ENCODE measurements at regions not wholly inside any gene's neighbourhood (a gene's known extent, or its start where the extent isn't known, plus 50 kb on each side); places are given as distances from the start of the nearest gene placed in this dataset.

- H3K4me3 ChIP-seq (ENCODE audit: low read depth, low read length): no peak overlapping the region
These were observed 846.4 kb downstream of the DCDC2C start for GRCh38 chr2:4549666-4550210.

GRCh38 chr2:4551691-4552474, 848.5 kb downstream of the DCDC2C start:
- H3K4me3 ChIP-seq (ENCODE audit: low read depth, low read length): no peak overlapping the region

DNA sequence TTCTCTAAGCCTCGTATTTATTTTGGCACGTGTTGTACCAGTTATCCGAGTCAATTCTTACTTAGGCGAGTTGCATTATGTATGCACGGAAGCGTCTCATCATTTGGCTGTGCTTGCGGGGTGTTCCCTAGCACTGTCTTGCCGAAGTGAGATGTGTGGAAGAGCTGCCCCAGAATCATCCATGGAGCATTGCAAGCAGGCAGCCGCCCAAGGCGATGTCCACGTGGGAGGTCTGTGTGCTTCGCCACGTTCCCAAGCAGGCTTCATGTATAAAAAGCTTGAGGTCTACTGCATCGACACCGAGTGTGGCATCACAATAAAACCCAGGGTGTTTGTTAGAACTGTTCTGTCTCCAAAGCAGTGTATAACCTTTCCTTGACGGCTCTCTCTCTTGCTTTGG, 849.9 kb downstream of the DCDC2C start:
- no peak overlapping the region for H3K4me3 ChIP-seq (ENCODE audit: low read depth, low read length)

- no peak overlapping the region for H3K4me3 ChIP-seq (ENCODE audit: low read depth, low read length)
These were observed 852.9 kb downstream of the DCDC2C start for GRCh38 chr2:4556135-4556896.

DNA sequence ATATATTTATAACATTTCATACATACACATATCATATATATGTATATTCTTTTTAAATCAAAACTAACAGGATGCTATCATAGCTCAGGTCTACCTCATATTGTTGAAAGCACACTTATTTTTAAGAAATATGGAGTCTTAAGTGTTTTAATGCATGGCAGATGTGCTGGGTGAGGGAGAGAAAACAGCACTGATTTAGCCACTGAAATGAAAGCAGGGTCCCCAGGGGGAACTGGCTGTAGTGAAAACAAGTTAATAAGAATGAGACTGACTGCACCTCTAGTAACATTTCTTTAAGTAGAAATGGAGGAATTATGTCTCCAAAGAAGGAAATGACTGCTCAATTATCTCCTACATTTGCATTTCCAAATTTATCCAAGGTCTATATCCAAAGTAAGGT, 857.8 kb downstream of the DCDC2C start:
- no peak overlapping the region for H3K4me3 ChIP-seq (ENCODE audit: low read depth, low read length)

DNA sequence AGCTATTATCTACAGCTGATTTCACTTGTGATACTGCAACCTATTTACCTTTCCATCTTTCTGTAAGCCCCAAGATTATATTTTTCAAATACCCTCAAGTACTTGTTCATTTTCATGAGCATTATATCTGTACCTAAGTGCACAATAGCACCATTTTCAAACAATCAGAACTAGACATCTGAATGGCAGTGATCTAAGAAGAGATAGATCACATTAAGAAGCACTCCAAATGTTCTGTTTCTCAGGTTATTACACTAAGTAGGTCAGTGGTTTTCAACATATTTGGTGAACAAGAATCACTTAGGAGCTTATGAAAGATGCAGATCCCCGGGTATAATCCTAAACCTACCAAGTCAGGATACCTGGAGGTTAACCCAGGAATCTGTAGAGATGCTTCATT, 872.7 kb downstream of the DCDC2C start:
- H3K4me3 ChIP-seq (ENCODE audit: low read depth, low read length): no peak overlapping the region

DNA sequence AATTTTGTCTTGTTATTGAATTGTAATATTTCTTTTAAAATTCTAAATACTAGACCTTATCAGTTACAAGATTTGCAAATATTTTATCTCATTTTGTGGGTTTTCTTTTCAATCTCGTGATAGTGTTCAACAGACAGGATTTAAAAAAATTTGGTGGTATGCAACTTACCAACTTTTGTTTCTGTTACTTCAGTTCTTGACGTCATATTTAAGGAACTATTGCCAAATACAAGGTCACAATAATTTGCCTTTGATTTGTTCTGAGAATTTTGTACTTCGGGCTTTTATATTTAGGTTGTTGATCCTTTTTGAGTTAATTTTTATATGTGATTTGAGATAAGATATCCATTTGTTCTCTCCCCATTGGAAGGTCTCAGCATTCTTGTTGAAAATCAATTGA, 876.6 kb downstream of the DCDC2C start:
- H3K4me3 ChIP-seq (ENCODE audit: low read depth, low read length): no peak overlapping the region

- H3K4me3 ChIP-seq (ENCODE audit: low read depth, low read length): no peak overlapping the region
These were observed 881.8 kb downstream of the DCDC2C start for GRCh38 chr2:4585057-4585635.

- no peak overlapping the region for H3K4me3 ChIP-seq (ENCODE audit: low read depth, low read length)
These were observed 885.2 kb downstream of the DCDC2C start for GRCh38 chr2:4588606-4589005.

DNA sequence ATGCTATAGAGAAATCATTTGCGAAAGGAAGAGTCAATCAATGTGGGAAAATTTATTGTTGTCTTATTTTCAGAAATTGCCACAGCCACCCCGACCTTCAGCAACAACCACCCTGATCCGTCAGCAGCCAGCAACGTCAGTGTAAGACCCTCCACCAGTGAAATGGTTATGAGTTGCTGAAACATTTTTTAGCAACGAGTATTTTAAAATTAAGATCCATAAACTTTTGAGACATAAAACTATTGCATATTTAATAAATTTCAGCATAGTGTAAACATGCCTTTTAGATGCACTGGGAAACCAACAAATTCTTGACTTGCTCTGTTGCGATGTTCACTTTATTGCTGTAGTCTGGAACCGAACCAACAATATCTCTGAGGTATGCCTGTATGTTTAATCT, 887.9 kb downstream of the DCDC2C start:
- H3K4me3 ChIP-seq (ENCODE audit: low read depth, low read length): no peak overlapping the region

- no peak overlapping the region for H3K4me3 ChIP-seq (ENCODE audit: low read depth, low read length)
These were observed 894.0 kb downstream of the DCDC2C start for GRCh38 chr2:4597400-4597799.

DNA sequence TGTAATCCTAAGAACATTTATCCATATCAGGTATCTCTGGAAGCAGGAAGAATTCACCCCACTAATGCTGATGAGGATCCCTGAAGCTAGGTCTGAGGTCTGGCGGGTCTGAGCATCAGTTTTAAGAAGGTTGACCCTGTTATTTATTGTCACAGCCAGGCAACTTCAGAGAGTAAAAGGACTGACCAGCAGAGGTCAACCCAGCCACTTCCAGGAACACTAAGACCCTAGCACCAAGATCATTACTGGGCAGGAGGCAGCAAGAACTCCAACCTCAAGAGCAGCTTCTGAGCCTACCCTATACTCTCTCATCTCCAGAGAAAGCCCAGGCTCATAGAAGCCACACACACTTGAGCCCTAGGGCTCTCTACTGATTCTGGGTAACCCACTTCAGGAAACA, 901.4 kb downstream of the DCDC2C start:
- H3K4me3 ChIP-seq (ENCODE audit: low read depth, low read length): no peak overlapping the region

DNA sequence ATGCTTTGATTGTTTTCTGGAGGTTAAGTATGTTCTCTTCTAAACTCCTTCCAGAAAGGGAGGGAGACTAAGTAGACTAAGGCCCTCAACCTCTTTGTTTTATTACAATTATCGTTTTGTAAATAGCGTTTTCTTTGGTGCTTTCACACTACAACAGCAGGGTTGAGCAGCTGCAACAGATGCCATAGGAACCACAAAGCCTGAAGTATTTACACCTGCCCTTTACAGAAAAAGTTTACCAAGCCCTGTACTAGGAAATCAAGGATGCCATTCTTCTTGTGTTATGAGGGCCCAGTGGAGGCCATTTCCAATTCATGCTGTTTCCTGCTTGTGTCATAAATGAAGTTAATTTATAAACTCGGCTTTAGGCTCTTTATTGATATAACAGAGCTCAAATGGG, 914.8 kb downstream of the DCDC2C start:
- H3K4me3 ChIP-seq (ENCODE audit: low read depth, low read length): no peak overlapping the region

DNA sequence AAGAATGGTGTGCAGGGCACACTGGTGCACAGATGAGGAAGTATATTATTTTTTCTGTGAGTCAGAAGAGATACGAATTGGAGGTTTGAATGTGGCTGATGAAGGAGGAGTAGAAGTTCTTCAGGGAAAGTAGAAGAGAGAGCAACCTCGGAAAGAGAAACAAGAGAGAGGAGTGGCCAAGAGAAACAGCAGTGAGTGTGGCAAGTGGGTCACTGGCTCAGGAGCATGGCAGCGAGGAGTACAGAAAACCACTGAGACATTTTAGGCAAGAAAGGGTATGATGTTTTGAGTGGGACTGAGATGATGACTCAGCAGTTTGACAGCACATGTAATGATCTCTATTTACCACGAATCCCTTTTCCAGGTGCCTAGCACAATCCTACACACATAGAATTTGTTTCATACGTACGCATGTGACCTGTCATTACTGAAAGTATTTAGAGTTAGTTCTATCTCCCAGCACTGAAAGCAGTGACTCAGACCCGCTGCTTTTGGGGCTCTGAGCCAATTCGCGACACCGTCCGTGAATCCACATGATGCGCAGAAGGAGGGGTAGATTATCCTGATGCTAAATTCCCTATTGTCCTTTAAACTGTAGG, 915.4 kb downstream of the DCDC2C start:
- H3K4me3 ChIP-seq (ENCODE audit: low read depth, low read length): no peak overlapping the region

GRCh38 chr2:4628998-4629501, 925.7 kb downstream of the DCDC2C start:
- no peak overlapping the region for H3K4me3 ChIP-seq (ENCODE audit: low read depth, low read length)

DNA sequence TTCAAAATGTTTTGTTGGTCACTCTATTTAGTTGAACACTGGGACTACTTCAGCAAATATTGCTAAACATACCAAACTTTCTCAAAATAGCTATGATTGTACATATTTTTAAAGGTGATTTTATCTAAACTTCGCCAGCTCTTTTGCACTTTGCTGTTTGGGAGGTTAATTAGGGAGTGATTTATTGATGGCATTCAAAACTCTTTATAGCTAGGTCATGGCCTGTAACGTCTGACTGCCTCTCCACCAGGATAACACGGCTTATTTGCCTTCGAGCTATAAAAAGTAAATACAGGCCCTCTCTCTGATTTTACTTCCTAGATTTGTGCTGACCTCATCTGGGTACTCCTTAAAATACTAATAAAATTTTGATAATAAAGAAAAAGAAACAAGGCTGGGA, 931.9 kb downstream of the DCDC2C start:
- H3K4me3 ChIP-seq (ENCODE audit: low read depth, low read length): no peak overlapping the region

GRCh38 chr2:4653991-4654390, 950.6 kb downstream of the DCDC2C start:
- H3K4me3 ChIP-seq (ENCODE audit: low read depth, low read length): no peak overlapping the region

GRCh38 chr2:4656326-4656725, 953.0 kb downstream of the DCDC2C start:
- H3K4me3 ChIP-seq (ENCODE audit: low read depth, low read length): no peak overlapping the region

DNA sequence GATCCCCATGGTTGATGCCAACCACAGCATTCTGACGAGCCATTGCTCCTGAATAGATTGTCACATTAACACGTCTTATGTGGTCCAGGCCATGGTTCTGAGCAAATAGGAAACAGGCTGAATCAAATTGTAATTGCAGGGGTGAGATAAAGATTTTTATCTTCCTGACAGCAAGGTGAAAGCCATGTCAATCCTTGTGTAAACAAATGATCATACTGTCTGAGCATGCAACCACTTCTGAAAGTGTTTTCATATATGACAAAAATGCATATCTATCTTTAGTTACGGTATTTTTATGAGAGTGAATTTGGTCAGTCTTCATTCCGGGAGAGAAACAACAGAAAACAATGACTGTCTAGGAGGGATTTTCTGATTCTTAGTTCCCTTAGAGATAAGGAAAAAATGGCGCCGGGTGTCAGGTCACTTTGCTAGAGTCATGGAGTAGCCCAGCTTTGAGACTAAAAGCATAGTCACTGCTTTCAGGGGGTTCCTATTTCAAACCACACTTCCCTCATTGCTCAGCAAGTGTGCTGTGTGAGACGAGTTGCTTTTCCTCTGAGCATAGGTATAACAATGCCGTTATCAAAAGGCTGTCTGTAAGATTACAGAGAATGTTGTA, 958.9 kb downstream of the DCDC2C start:
- H3K4me3 ChIP-seq (ENCODE audit: low read depth, low read length): no peak overlapping the region

DNA sequence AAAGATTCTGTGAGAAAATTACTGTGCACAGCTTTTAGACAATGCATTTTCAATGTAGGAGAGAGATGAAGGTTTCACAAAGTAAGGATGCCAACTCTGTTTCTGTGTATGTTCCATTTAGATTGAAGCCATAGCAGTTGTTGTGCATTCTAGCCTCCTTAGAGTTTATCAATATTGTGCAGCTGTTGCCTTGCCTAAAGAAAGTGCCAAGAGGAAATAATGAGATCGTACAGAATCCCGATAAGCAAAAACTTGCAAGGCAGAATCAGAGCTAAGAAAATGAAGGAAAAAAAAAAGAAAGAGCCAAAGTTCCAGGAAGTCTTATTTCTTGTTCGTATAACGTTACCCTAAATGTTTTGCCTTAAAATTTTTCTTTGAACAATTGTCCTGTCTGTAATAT, 965.0 kb downstream of the DCDC2C start:
- H3K4me3 ChIP-seq (ENCODE audit: low read depth, low read length): no peak overlapping the region

DNA sequence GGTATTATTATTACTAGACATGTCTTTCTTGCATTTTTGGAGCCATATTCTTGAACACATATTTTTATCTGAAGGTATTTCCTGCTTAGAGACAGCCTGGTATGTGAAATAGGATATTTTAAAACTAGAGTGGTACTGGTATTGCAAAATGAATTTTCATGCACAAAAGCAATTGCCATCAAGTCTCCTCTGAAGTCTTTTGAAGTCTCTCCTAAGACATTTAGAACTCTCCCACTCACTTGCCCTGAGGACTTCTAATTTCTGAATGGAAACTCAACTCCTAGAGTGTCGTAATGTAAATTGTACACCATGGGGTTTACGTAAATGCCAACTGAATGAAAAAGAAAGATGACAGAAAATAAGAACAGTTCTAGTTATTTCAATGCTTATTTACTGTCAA, 967.0 kb downstream of the DCDC2C start:
- H3K4me3 ChIP-seq (ENCODE audit: low read depth, low read length): no peak overlapping the region
